ENCODE measurements at regions not wholly inside any gene's neighbourhood (a gene's known extent, or its start where the extent isn't known, plus 50 kb on each side); places are given as distances from the start of the nearest gene placed in this dataset.

- no peak for DNase-seq (ENCODE audit: low read depth)
Measured at GRCh38 chr6:9195322-9195721, 760.0 kb upstream of the SLC35B3 start.

DNA sequence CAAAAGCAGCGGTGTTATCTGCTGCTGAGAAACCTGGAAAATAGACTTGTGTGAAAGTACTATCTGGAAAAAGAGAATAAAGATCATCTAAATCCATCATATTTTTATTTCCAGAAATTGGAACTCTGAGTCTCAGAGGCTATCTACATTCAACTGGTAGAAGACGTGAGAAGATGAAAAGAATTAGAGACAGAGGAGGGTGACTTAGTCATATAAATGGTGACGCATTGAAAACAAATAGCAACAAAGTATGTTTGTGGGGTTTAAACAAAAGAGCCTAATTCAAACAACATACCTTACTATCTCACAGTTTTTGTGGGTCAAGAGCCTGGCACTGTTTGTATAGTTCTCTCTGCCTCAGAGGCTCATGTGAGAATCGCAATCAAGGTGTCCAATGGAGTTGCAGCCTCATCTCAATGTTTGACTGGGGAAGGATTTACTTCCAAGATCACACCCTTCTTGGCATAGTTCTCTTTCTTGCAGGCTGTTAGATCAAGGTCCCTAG, 757.1 kb upstream of the SLC35B3 start:
- no peak for DNase-seq (ENCODE audit: low read depth)

- DNase-seq (ENCODE audit: low read depth): no peak
Measured at GRCh38 chr6:9186148-9186547, 750.8 kb upstream of the SLC35B3 start.

DNA sequence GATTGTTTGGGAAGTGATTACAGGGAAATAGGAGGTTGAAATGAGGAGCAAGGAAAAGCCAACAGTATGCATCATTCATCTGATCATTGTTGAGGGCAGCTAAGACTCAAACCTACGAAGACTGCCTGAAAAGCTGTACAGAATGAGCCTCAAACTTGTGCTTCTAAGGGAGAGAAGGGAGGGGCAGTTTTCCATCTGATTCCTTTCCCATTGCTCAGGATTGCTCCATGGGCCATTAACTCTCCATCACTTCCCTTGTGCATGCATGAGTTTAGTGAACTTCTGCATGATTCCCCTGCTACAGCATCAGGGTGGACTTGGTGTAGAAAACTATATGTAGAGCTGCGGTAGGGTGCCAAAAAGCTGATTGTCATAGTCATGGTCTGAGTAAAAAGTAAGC, 742.7 kb upstream of the SLC35B3 start:
- no peak for DNase-seq (ENCODE audit: low read depth)

- DNase-seq (ENCODE audit: low read depth): no peak
Measured at GRCh38 chr6:9173229-9173628, 737.9 kb upstream of the SLC35B3 start.

- DNase-seq (ENCODE audit: low read depth): no peak
Measured at GRCh38 chr6:9172096-9172495, 736.8 kb upstream of the SLC35B3 start.

DNA sequence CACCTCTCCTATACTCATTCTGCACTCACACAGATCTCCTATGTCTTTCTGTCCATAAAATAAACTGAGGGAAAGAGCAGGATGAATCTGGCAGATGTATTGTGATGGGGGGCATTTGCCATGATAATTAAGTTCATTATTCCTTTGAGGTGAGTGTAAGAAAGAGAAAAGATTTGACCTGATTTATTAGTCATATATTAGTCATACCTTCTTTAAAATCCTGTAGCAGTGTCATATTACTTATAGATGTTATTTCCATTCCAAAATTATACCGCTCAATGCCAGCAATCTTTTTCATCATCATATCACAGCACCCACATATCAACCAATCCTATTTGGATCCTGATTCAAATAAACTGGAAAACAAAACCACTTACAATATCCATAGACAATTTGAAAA, 733.3 kb upstream of the SLC35B3 start:
- peak; percentile 4 for DNase-seq (ENCODE audit: low read depth)

DNA sequence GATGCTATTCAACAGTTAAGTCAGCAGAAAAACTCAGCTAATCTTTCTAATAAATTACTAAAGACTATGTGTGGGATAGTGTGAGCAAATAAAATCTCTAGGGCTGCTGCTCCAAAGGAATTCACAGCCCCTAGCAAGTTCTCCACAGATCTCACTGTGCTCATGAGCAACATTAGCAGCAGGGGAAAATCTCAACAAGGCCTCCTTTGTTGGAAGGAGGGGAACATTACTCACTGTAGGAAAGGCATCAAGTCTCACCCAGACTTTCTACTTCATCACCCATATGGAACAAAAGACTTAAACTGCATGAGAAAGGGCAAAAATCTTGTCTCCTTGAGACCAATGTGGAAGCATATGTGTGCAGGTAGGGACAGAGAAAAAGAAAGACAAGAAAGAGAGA, 726.4 kb upstream of the SLC35B3 start:
- no peak for DNase-seq (ENCODE audit: low read depth)

DNA sequence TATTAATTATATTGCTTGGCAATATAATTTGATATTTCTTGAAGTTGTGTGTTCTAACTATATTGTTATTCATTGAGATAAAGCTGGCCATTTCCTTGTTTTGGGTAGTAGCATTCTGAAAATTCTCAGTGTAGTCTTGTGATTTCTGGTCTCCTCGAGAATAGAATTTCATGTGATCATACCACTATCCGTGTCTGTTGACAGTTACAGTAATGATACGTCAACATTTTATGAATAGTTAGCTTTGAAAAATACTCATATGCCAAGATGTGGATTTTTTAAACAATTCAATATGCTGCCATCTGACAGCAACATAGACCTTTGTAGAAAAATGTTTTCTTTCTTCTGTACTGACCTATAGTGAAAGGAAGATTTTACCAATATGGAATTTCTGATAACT, 723.7 kb upstream of the SLC35B3 start:
- no peak for DNase-seq (ENCODE audit: low read depth)

GRCh38 chr6:9155836-9156235, 720.5 kb upstream of the SLC35B3 start:
- no peak for DNase-seq (ENCODE audit: low read depth)

DNA sequence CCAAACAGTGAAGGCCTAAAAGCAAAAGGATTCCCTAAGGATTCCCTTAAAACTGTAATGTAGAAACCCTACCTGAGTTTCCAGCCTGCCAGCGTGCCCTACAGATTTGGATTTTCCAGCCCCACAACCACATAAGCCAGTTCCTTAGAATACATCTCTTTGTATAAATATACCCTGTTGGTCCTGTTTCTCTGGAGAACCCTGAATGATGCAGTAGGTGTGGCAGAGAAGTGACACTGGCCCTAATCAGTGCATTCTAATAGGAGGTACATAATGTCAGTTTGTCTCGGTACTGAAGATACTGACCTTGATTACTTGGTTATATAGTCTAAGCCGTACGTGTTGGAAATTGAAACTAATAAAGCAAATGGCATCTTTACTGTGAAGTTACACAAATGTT, 707.8 kb upstream of the SLC35B3 start:
- no peak for DNase-seq (ENCODE audit: low read depth)

DNA sequence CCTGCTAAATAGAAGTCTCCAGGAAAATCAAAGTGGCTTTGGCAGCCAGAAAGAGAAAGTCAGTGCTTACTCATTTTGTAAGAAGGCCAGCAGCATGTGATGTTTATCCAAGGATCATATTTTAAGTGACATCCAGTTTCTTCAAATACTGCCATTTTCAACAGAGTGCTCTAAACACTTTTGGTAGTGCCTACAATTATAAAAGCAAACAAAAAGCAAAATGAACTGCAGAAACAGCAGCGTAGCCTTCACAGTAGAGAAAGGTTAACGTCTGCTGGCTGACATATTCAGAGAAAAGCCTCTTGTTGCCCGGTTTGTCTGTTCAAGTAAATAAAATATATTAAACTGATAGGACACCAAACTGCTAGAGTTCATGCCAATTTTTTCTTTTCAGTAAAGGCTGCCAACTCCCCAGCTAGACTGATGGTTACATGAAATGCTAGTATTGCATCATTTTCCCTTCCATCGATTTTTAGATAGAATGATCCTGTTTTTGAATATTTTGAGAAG, 705.7 kb upstream of the SLC35B3 start:
- peak; percentile 42 for DNase-seq (ENCODE audit: low read depth)

DNA sequence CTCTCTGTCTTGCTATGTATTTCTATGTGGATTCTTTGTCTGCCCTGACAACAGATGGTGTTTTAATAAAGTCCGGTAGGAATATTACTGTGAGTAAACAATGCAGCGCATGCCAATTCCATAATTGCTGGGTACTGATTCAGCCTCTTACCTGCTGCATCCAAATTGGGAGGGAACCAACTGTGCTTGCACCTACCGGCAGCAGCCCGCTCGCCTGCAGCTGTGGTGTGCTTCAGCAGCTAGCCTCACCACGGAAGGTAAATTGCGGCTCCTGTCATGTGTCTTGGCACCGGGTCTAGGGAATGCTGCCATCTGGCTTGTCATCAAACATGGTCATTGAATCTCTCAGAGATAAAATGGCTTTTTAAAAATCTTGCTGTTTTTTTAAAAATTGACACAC, 704.8 kb upstream of the SLC35B3 start:
- no peak for DNase-seq (ENCODE audit: low read depth)

GRCh38 chr6:9139746-9140145, 704.4 kb upstream of the SLC35B3 start:
- DNase-seq (ENCODE audit: low read depth): peak; percentile 11

DNA sequence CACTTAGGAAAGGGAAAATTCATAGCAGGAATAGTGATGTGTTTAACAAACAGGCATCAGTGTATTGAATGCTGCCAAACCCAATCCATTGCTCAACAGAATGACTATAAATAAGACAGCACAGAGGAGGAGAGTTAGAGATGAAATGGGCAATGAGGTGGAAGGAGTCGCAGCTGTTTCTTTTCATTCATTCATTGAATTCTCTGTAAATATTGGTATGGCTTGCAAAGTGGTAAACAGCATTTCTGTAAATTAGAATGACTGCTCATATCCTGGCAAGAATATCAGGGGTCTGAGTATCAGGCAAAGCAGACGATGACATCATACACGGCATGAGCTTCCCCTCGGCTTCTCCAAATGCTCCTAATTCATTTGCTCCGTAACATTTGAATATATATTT, 703.6 kb upstream of the SLC35B3 start:
- no peak for DNase-seq (ENCODE audit: low read depth)

- DNase-seq (ENCODE audit: low read depth): peak; percentile 58
Measured at GRCh38 chr6:9136141-9136822, 700.9 kb upstream of the SLC35B3 start.

DNA sequence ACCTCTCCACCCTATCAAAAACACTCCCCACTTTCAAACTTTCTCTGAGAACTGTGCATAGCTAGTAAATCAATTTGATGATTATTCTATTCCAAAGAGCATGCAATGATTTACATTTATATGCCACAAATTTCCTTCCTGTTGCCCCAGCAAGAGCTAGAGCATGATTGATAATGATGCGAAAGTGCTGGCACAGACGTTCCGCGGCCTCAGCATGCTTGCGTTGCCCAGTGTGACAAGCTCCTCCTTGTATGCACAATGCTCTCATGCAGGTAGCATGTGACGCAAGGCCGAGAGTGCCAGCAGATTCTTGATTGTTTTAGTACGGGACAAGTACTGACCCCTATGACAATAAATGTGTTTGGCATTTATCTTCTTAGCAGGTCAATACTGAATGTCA, 696.3 kb upstream of the SLC35B3 start:
- no peak for DNase-seq (ENCODE audit: low read depth)

DNA sequence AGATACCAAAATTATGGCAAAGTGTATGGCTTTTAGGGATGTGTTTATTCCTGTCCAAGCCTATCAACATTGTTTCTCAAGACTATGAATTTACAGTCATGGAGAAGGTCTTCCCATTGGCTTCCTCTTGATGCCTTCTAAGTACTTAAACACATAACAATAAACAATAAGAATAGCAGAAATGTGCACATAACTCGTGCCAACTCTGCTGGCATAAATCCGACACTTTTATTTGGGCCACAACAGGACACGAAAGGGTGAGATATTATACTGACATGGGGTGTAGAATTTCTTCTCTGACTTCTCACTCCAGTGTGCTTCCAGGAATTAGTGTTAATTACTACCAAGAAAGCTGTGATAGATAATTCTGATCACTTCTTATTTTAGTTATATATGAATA, 695.9 kb upstream of the SLC35B3 start:
- DNase-seq (ENCODE audit: low read depth): no peak

- DNase-seq (ENCODE audit: low read depth): no peak
Measured at GRCh38 chr6:9128970-9129369, 693.6 kb upstream of the SLC35B3 start.

DNA sequence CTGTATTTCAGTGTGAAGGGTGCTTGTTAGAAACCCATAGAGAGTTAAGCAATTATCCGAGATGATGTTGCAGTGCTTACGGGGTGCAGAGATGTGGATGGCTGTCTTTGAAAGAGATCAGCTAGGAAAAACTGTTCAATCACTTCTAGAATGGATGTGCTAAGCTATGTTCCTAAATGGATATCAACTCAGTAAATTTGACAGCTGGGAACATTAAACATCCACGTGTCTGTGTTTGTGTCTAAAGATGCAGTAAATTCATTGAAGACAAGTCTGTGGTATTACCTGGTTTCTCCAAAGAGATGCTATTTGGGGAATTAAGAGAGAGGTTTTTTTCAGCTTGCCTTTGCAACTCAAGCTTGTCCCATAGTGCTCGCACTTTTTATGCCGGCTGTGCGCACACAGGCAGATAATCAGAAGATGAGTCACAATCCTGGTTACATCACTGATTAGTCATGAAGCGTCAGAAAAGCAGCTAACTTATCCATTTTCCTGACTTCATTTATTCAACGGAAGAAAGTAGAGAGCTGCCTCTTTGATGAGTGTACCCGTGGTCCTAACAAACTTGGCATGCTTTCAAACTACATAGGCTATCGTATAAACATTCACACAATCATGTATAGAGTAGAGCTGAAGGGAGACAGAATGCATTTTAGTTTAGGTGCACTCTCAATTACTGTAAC, 691.7 kb upstream of the SLC35B3 start:
- DNase-seq (ENCODE audit: low read depth): peak; percentile 96

GRCh38 chr6:9126034-9126433, 690.7 kb upstream of the SLC35B3 start:
- peak; percentile 12 for DNase-seq (ENCODE audit: low read depth)

- DNase-seq (ENCODE audit: low read depth): peak; percentile 18
Measured at GRCh38 chr6:9121549-9121948, 686.2 kb upstream of the SLC35B3 start.

DNA sequence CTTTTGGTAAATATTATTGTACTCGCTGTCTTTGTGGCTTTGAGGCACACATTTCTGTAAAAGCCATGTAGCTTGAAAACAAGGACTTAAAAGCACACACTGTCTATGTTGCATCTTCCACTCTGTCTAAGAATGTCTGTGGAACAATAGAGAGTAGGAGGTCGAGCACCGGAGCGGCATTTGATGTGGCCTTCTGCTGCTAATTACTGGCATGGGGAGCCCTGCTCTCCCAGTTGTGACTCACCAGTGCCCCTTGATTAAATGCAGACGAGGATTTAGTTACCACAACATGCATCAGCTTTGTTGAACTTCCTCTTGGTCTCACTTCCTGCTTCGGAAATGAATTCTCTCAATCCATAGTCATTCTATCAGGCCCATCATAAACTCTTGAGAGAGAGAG, 680.7 kb upstream of the SLC35B3 start:
- DNase-seq (ENCODE audit: low read depth): peak; percentile 69

DNA sequence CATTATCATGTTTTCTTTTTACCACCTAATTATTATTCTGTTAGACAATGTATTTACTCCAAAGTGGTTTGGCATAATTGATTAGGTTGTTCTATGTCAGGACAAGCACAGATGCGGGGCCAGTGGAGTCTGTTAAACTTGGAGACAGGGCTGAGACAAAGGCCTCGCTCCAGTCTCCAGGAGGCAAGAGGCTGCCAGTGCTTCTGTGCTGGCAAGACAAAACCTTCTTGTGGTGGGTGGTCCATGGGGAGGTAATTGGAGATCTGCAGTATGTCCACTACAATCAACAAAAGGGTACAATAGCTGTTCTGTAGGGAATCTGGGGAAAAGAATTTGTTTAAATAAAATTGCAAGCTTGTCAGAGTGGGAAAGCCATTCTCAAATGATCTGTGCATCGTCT, 677.2 kb upstream of the SLC35B3 start:
- no peak for DNase-seq (ENCODE audit: low read depth)

Data from iris pigment epithelial cell (primary cell).